ENCODE measurements at regions not wholly inside any gene's neighbourhood (a gene's known extent, or its start where the extent isn't known, plus 50 kb on each side); places are given as distances from the start of the nearest gene placed in this dataset.

DNA sequence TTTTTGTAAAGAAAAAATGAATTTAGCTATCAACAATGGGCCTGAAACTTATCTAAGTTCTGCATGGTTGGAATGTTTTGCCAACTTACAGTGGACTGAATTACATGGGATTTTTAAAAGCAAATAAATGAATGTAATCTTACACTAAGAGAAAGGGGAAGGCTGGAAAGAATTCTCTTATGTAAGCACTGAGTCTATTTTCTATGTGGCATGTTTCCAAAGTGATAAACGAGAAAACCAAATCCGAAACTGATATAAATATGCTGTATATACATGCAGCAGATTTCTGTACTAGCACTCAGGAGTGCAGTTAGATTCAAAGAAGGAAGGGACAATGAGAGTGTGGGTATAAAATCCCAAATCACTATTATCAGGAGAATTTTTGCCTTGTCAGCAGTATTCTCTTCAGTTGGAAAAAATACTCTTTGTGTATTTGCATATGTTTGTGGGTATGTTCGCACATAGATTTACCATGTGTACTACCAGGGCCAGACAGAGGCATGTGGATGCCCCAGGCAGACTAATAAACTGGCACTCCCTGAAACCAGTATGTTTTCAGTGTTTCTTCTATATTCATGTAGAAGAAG is 334.3 kb upstream of the SEMA3D start:
- TF ChIP-seq, protein P1, sequence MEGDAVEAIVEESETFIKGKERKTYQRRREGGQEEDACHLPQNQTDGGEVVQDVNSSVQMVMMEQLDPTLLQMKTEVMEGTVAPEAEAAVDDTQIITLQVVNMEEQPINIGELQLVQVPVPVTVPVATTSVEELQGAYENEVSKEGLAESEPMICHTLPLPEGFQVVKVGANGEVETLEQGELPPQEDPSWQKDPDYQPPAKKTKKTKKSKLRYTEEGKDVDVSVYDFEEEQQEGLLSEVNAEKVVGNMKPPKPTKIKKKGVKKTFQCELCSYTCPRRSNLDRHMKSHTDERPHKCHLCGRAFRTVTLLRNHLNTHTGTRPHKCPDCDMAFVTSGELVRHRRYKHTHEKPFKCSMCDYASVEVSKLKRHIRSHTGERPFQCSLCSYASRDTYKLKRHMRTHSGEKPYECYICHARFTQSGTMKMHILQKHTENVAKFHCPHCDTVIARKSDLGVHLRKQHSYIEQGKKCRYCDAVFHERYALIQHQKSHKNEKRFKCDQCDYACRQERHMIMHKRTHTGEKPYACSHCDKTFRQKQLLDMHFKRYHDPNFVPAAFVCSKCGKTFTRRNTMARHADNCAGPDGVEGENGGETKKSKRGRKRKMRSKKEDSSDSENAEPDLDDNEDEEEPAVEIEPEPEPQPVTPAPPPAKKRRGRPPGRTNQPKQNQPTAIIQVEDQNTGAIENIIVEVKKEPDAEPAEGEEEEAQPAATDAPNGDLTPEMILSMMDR (IDR thresholded peaks at IDR 0.05), result no peak
- Mint-ChIP-seq H3K9me3 (no peaks in the 10 kb centered on the region), H3K27me3 (ENCODE audit: low read depth, poor library complexity) (no peaks in the 10 kb centered on the region), H3K36me3 (ENCODE audit: low read depth) (no peaks in the 10 kb centered on the region), H3K4me1 (no peaks in the 10 kb centered on the region), H3K4me3 (no peak overlapping the region), H3K27ac (no peak overlapping the region)
- DNase-seq, result no peak

DNA sequence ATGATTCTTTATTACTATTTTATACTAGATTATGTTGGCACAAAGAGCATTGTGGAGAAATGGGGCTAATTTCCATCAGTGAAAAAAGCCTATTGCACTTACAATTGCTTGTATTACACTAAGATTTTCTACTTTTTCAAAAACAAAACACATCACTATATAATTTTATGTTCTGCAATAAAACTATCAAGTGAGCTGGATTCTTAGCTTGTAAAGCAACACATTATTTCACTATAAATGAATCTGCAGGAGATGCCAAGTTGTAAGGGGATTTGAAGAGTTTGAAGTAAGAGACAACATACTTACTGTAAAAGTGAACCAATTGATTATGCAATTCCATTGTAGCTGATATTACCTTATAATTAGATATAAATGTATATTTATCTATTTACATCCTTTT is 333.3 kb upstream of the SEMA3D start:
- TF ChIP-seq, protein P1 (IDR thresholded peaks at IDR 0.05), result no peak
- Mint-ChIP-seq H3K27ac (no peak overlapping the region), H3K27me3 (ENCODE audit: low read depth, poor library complexity) (no peaks in the 10 kb centered on the region), H3K9me3 (no peaks in the 10 kb centered on the region), H3K4me3 (no peak overlapping the region), H3K4me1 (no peaks in the 10 kb centered on the region), H3K36me3 (ENCODE audit: low read depth) (no peaks in the 10 kb centered on the region)
- no peak for DNase-seq

DNA sequence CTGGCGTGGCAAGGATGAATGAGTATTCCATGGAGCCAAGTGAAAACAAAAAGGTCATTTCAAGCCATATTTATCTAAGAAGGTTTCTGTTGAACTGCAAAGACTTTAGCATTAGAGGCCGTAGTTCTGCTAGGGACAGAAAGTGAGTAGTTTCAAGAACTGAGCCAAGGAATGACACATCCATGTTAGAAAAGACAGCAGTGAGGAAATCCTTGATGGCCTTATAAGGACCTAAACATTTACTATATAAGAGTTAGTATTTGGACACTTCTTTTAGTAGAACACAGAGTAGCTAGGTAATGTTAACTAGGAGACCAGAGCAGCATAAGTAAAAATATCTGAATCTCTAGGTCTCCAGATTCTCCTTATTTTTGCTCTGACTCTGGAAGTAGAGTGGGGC is 329.8 kb upstream of the SEMA3D start:
- Mint-ChIP-seq H3K36me3 (ENCODE audit: low read depth) (no peaks in the 10 kb centered on the region), H3K9me3 (no peaks in the 10 kb centered on the region), H3K27ac (no peak overlapping the region), H3K27me3 (ENCODE audit: low read depth, poor library complexity) (peaks cover 3% of the 10 kb centered on the region), H3K4me1 (no peaks in the 10 kb centered on the region), H3K4me3 (no peak overlapping the region)
- TF ChIP-seq, protein P1 (IDR thresholded peaks at IDR 0.05), result no peak
- DNase-seq, result no peak

DNA sequence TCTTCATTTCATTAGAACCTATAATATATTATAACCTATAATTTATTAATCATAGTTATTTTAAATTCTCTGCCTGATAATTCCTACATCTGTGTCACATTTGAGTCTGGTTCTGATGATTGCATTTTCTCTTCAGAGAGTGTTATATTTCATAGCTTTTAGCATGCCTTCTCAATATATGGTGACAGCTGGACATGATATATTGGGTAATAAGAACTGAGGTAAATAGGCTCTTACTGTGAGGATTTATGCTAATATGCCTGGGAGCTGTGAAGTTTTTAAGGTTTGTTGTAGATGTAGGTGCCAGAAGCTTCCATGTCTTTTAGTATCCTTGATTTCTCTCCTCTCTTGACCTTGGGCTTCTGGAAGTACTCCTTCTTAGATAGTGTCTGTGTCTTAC is 325.9 kb upstream of the SEMA3D start:
- no peak overlapping the region for H3K4me3 Mint-ChIP-seq
- no peak for DNase-seq
- no peak overlapping the region for H3K27ac Mint-ChIP-seq
- TF ChIP-seq, protein P1 (IDR thresholded peaks at IDR 0.05), result no peak
- H3K9me3 Mint-ChIP-seq, result no peaks in the 10 kb centered on the region
- H3K4me1 Mint-ChIP-seq, result no peaks in the 10 kb centered on the region
- H3K27me3 Mint-ChIP-seq (ENCODE audit: low read depth, poor library complexity), result peaks cover 5% of the 10 kb centered on the region
- no peaks in the 10 kb centered on the region for H3K36me3 Mint-ChIP-seq (ENCODE audit: low read depth)

DNA sequence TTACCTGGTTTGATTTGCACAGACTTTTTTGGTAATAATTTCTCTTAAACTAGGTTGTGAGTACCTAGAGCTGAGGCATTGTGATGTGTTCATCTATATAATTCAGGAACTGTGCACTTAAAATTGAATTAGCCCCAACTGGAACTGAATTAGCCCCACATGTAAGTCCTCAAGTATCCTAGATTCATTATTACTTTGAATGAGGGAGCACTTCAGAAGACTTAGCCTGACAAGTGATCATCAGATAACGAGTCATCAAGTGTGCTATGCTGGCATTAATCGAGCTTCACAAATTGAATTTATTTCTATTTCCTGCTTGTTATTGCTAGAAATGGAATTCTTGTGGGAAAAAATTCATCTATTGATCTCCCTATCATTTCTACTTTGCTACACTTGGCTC is 323.4 kb upstream of the SEMA3D start:
- H3K4me3 Mint-ChIP-seq, result no peak overlapping the region
- H3K27me3 Mint-ChIP-seq (ENCODE audit: low read depth, poor library complexity), result peaks cover 5% of the 10 kb centered on the region
- H3K27ac Mint-ChIP-seq, result no peak overlapping the region
- no peaks in the 10 kb centered on the region for H3K4me1 Mint-ChIP-seq
- no peaks in the 10 kb centered on the region for H3K9me3 Mint-ChIP-seq
- H3K36me3 Mint-ChIP-seq (ENCODE audit: low read depth), result no peaks in the 10 kb centered on the region
- TF ChIP-seq, protein P1 (IDR thresholded peaks at IDR 0.05), result no peak
- no peak for DNase-seq

DNA sequence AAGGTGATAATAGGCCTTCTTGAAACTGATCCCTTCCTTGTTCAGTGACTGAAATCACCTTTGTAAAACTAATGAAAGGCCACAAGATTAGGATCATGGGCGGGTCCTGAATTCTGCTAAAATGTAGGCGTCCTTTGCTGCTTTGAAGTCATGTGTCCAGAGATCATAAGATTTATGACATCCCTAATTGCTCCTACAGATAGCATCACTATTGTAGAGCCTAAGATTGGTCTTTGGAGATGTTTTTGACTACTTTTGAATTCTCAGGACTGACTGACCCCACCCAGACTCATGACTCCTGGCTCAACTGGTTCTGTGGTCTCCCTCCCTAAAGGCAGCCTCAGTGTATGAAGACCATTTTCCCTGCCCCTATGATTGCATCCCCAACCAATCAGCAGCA is 322.6 kb upstream of the SEMA3D start:
- DNase-seq, result no peak
- TF ChIP-seq, protein P1 (IDR thresholded peaks at IDR 0.05), result no peak
- Mint-ChIP-seq H3K4me1 (no peaks in the 10 kb centered on the region), H3K4me3 (no peak overlapping the region), H3K27me3 (ENCODE audit: low read depth, poor library complexity) (peaks cover 5% of the 10 kb centered on the region), H3K27ac (no peak overlapping the region), H3K36me3 (ENCODE audit: low read depth) (no peaks in the 10 kb centered on the region), H3K9me3 (peaks cover 1% of the 10 kb centered on the region)

All from nephron progenitor cell (in vitro differentiated cells).